Brain microvascular endothelial cell (primary cell): ENCODE measurements at regions not wholly inside any gene's neighbourhood (a gene's known extent, or its start where the extent isn't known, plus 50 kb on each side); places are given as distances from the start of the nearest gene placed in this dataset.

ENCODE experiments used
- DNase-seq: peaks from one replicate; pipeline ENCODE4 v3.0.0-alpha.2; 2020
- H3K27ac ChIP-seq: fragments of 250-450 bp; sonication (Bioruptor Pico); 2 replicates; pipeline ENCODE4 v1.5.1; 2020; ENCODE audit warnings: mild to moderate bottlenecking, moderate library complexity
- H3K27me3 ChIP-seq: fragments of 250-450 bp; sonication (Bioruptor Pico); replicated peaks from 2 replicates; pipeline ENCODE4 v1.5.1; 2020; ENCODE audit warnings: mild to moderate bottlenecking
- H3K36me3 ChIP-seq: fragments of 250-450 bp; sonication (Bioruptor Pico); replicated peaks from 2 replicates; pipeline ENCODE4 v1.5.1; 2020; ENCODE audit warnings: mild to moderate bottlenecking
- H3K4me3 ChIP-seq: 2 replicates; pipeline ENCODE4 v1.5.1; 2011; ENCODE audit warnings: low read depth, mild to moderate bottlenecking, control low read depth, low read length, moderate library complexity
- CTCF ChIP-seq: IDR thresholded peaks from 2 replicates; pipeline ENCODE4 v1.5.1; 2011; ENCODE audit warnings: low read depth, mild to moderate bottlenecking, moderate library complexity, low read length, control low read depth, inconsistent platforms; ENCODE audit errors: missing control alignments
- in situ Hi-C: cut with HindIII; loops from 2 replicates; pipeline ENCODE4 v1.10.0; 2017; ENCODE audit warnings: low sequenced_read_pairs, low pct_ligation_motif_present

DNA sequence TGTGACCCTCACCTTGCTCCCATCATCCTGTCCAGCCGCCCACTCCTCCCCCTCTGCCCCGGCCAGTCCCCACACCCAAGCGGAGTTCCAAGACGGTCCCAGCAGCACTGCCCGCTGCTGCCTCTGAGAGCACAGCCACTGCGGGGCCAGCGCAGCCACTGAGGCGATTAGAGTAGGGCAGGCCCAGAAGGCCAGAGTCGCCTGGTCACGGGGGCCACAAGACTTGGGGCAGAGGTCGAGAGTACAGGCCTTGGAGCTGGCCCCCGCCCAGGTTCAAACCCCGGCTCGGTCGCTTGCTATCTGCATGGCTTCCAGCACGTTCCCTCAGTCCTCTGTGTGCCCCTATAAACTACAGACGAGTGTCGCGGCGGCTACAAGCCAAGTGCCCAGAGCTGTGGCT lies 53.2 kb upstream of the ADRA2C start:
- DNase-seq: no peak
- Histone ChIP-seq H3K36me3 (no peaks in the 10 kb centered on the region), H3K27ac (no peak overlapping the region), H3K27me3 (no peaks in the 10 kb centered on the region), H3K4me3 (no peak overlapping the region)
- in situ Hi-C loops: no loop called here
- no peak for TF ChIP-seq CTCF

DNA sequence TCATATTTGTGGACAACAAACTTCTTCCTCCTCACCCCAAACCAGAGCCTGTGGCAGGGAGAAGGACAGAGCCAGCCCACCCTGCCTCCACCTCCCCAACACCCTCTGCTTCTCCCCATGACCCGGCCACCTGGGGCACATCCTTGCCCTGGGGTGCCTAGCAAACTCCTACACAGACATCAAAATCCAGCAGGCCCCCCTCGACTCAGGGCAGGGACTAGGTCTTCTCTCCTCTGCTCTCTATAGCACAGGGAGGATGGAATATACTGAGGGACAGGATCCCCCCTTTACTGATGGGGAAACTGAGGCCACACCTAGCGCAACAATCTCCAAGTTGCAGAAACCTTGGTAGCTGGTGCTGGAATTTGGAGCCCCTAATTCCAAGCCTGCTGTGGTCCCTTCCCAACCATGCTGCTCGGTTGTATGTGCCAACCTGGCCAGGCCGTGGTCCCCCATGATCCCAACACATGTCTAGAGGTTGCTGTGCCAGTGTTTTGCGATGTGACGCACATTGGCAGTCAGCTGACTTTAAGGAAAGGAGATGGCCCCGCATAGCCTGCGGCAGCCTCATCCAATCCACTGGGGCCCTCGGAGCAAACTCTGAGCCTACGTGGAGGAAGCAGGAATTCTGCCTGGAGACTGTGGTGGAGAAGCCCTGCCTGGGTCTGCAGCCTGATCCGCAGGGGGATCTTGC lies 53.9 kb upstream of the ADRA2C start:
- Histone ChIP-seq H3K27me3 (no peaks in the 10 kb centered on the region), H3K4me3 (no peak overlapping the region), H3K27ac (no peak overlapping the region), H3K36me3 (no peaks in the 10 kb centered on the region)
- in situ Hi-C loops: no loop called here
- no peak for DNase-seq
- TF ChIP-seq CTCF: no peak

GRCh38 chr4:3711183-3712111 lies 54.7 kb upstream of the ADRA2C start:
- TF ChIP-seq CTCF: no peak
- Histone ChIP-seq H3K27me3 (no peaks in the 10 kb centered on the region), H3K36me3 (no peaks in the 10 kb centered on the region), H3K4me3 (no peak overlapping the region), H3K27ac (no peak overlapping the region)
- in situ Hi-C loops: no loop called here
- no peak for DNase-seq

DNA sequence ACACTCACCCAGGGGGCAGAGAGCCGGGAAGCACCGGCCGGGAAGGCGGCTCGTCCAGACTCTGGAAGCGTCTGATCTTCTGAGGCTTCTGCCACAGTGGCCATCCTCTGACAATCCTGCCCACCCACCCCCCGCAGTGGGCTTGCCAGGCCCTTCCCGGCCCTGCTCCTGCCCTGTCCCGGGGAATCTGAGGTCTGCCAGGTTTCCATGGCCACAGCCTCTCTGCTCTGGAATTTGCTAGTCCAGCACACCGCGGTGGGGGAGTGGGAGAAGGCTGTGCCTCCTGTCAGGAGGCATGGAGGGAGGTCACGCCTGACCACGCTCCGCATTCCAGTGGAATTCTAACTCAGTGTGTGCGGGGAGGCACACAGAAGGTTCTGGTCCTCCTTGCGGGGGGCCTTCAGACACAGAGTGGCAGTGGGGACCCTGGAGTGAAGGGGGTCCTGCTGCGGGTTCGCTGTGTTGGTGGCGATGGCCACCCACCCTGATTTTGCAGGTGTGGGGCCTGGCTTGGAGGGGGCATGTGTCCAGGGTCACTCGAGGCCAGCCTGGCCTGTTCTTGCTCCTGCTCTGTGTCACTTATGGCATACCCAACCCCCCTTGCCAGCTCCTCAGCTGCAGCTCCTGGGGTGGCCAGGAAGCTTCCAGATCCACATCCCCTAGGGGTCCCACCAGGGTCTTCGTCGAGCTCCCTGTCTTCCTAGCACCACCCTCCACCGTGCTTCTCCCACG lies 55.6 kb upstream of the ADRA2C start:
- no peak for DNase-seq
- Histone ChIP-seq H3K36me3 (no peaks in the 10 kb centered on the region), H3K27me3 (peaks cover 1% of the 10 kb centered on the region), H3K4me3 (no peak overlapping the region), H3K27ac (no peak overlapping the region)
- TF ChIP-seq CTCF: no peak
- in situ Hi-C loops: no loop called here

DNA sequence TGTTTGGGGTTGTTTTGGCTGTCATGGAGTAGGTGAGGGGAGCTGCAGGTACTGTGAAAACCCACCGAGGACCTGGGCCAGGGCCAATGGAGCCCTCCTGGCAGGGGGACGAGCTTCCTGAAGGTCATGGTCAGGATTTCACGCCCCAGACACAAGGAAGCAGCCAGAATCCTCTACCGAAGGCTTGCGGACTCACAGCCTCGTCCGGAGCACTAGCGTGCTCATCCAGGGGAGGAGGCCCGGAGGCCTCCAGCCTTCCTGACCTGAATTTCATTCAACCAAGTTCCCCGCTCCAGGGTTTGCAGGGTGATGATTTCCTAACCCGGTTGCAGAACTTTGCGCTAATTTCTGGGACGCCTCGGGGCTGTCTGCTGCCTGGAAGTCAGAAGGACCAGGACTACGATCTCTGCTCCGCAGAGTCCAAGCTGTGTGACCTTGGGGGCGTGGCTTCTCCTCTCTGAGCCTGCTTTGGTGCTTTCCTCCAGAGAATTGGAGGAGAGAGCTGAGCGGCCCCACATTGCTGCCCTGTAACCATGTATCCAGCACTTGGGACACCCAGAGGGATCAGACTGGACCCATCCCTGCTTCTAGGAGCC lies 56.2 kb upstream of the ADRA2C start:
- no peak for DNase-seq
- H3K36me3 ChIP-seq: no peaks in the 10 kb centered on the region
- no peak overlapping the region for H3K27ac ChIP-seq
- H3K4me3 ChIP-seq: no peak overlapping the region
- in situ Hi-C loops: no loop called here
- TF ChIP-seq CTCF: no peak
- peaks cover 1% of the 10 kb centered on the region for H3K27me3 ChIP-seq
